Lung (tissue), 11 donors: ENCODE measurements at regions not wholly inside any gene's neighbourhood (a gene's known extent, or its start where the extent isn't known, plus 50 kb on each side); places are given as distances from the start of the nearest gene placed in this dataset.

Source experiments
- ATAC-seq: fragments of 200-7000 bp; cut with Tn5 transposase; one replicate; pipeline ENCODE4 v1.9.1; 2020; ENCODE audit warnings: moderate number of reproducible peaks; ENCODE audit not compliant: insufficient read depth, low FRiP score
- DNase-seq, 3 donors: peaks; one replicate each; pipeline ENCODE4 v3.0.0-alpha.2; 2013 to 2017
- H3K27ac ChIP-seq, 2 donors: one replicate each; pipeline ENCODE4 v1.5.1; 2013; ENCODE audit warnings: mild to moderate bottlenecking in 2 of 2, moderate library complexity in 2 of 2, control low read depth in 1 of 2, inconsistent platforms in 1 of 2, low read depth in 1 of 2, low read length in 1 of 2
- H3K27me3 ChIP-seq, 3 donors: one replicate each; pipeline ENCODE4 v1.5.1; 2013; ENCODE audit warnings: low read length in 2 of 3; ENCODE audit not compliant: control insufficient read depth in 3 of 3, insufficient read depth in 3 of 3
- H3K36me3 ChIP-seq, 4 donors: one replicate each; pipeline ENCODE4 v1.5.1; 2013; ENCODE audit warnings: low read length in 4 of 4, mild to moderate bottlenecking in 1 of 4, moderate library complexity in 1 of 4; ENCODE audit not compliant: control insufficient read depth in 4 of 4, insufficient read depth in 4 of 4
- H3K4me1 ChIP-seq, 5 donors: one replicate each; pipeline ENCODE4 v1.5.1; 2013; ENCODE audit warnings: low read length in 5 of 5, mild to moderate bottlenecking in 2 of 5, moderate library complexity in 1 of 5; ENCODE audit not compliant: control insufficient read depth in 5 of 5, insufficient read depth in 5 of 5
- H3K4me3 ChIP-seq: one replicate; pipeline ENCODE4 v1.5.1; 2013; ENCODE audit warnings: mild to moderate bottlenecking, control low read depth, moderate library complexity
- H3K9ac ChIP-seq, 2 donors: one replicate each; pipeline ENCODE4 v1.5.1; 2013; ENCODE audit warnings: low read length in 2 of 2, control low read depth in 1 of 2; ENCODE audit not compliant: insufficient read depth in 1 of 2
- H3K9me3 ChIP-seq, 4 donors: one replicate each; pipeline ENCODE4 v1.5.1; 2013; ENCODE audit warnings: low read length in 3 of 4, mild to moderate bottlenecking in 1 of 4, moderate library complexity in 1 of 4; ENCODE audit not compliant: control insufficient read depth in 4 of 4, insufficient read depth in 3 of 4
- CTCF ChIP-seq: IDR thresholded peaks from 2 replicates; pipeline ENCODE4 v1.5.1; 2012; ENCODE audit warnings: mild to moderate bottlenecking; ENCODE audit errors: control extremely low read depth, extremely low read depth
- whole genome bisulfite sequencing, 2 donors: extraction: QIAGEN DNeasy Blood & Tissue Kit; methylation state at CpG; one replicate each; pipeline ENCODE4 v1.1.7; 2013; 5-methylcytosine and 5-hydroxymethylcytosine counted together
- donor health status: control.
- donor health status: control.
- donor health status: Bipolar disorder and iron deficiency.
- donor health status: healthy.
- donor health status: DM: yes; HTN: yes; CAD: no.

- peak; percentile 32 to 80 (median 69) for DNase-seq
- no peaks in the 10 kb centered on the region for H3K36me3 ChIP-seq
- H3K27me3 ChIP-seq = no peaks in the 10 kb centered on the region
- H3K4me1 ChIP-seq = peaks cover 0 to 54% (median 24%) of the 10 kb centered on the region in 5 donors
- no peak for ATAC-seq
- WGBS, 2 donors = 38 to 56% methylated on average over 16 of the region's 16 CpGs
- no peaks in the 10 kb centered on the region for H3K9me3 ChIP-seq
- H3K27ac ChIP-seq = no peak overlapping the region
- peak overlapping the region in 1 of 2 donors; percentile 71 for H3K9ac ChIP-seq
- H3K4me3 ChIP-seq = no peak overlapping the region
- no peak for TF ChIP-seq CTCF
These were observed 146.5 kb upstream of the ZNF217 start for GRCh38 chr20:53739799-53740785.

- no peak for TF ChIP-seq CTCF
- no peaks in the 10 kb centered on the region for H3K9me3 ChIP-seq
- peak overlapping the region; percentile 34 to 86 for H3K9ac ChIP-seq
- peak in 2 of 3 donors; percentile 50 to 62 for DNase-seq
- H3K36me3 ChIP-seq = no peaks in the 10 kb centered on the region
- peaks cover 0 to 55% (median 24%) of the 10 kb centered on the region in 5 donors for H3K4me1 ChIP-seq
- no peak for ATAC-seq
- 54 to 59% methylated on average over 11 of the region's 11 CpGs for WGBS, 2 donors
- H3K27me3 ChIP-seq = no peaks in the 10 kb centered on the region
- peak overlapping the region in 1 of 2 donors; percentile 83 for H3K27ac ChIP-seq
- H3K4me3 ChIP-seq = no peak overlapping the region
These were observed 145.5 kb upstream of the ZNF217 start for GRCh38 chr20:53738945-53739798.

- WGBS, 2 donors = 57 to 78% methylated on average over 26 of the region's 26 CpGs
- Histone ChIP-seq H3K36me3 (no peaks in the 10 kb centered on the region), H3K27ac (peak overlapping the region; percentile 61 to 83), H3K4me3 (no peak overlapping the region), H3K27me3 (no peaks in the 10 kb centered on the region), H3K9me3 (no peaks in the 10 kb centered on the region), H3K4me1 (peaks cover 0 to 58% (median 24%) of the 10 kb centered on the region in 5 donors), H3K9ac (peak overlapping the region in 1 of 2 donors; percentile 86)
- no peak for TF ChIP-seq CTCF
- DNase-seq (peak; percentile 87 to 95 (median 95)), ATAC-seq (peak; percentile 58)
These were observed 144.7 kb upstream of the ZNF217 start for GRCh38 chr20:53738039-53738944.
